ENCODE measurements at regions not wholly inside any gene's neighbourhood (a gene's known extent, or its start where the extent isn't known, plus 50 kb on each side); places are given as distances from the start of the nearest gene placed in this dataset.
A peak's percentile ranks its signal among the peaks of the same experiment; 100 is the strongest.

DNA sequence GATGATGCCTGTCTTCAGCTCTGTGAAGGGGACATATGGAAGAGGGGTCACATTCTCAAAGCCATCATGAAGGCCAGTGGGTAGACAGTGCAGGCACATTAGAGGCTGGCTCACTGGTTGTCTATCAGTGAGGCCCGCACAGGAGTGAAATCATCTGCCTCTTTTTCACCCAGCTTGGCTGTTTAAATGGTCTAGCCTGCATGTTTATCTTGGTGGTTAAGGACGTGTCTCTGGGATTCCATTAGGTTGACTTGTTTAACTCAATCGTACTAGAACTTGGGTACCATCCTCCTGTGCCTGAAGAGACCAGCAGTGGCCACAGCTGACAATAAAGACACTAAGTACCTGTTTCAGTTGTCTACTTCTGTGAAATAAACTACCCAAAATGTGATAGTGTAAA, 219.3 kb downstream of the PLPP3 start:
- Histone ChIP-seq H3K9me3 (ENCODE audit: insufficient read depth, low read depth, low read length) (no peaks in the 10 kb centered on the region), H4K12ac (ENCODE audit: low read depth, low read length) (no peak overlapping the region), H4K8ac (ENCODE audit: low read depth, low read length) (no peak overlapping the region), H2BK120ac (ENCODE audit: insufficient read depth, low read length, poor library complexity) (no peak overlapping the region), H3K4me2 (ENCODE audit: low read length) (no peak overlapping the region), H3K4ac (ENCODE audit: low read depth, low read length) (no peak overlapping the region), H3K27ac (ENCODE audit: low read depth, low read length) (no peak overlapping the region), H3K79me1 (ENCODE audit: low read length) (peaks cover 6% of the 10 kb centered on the region), H3K14ac (ENCODE audit: low read length) (no peak overlapping the region), H2BK12ac (ENCODE audit: low read length) (peak overlapping the region; percentile 9), H3K79me2 (ENCODE audit: control insufficient read depth, insufficient read depth, low read length, poor library complexity) (no peaks in the 10 kb centered on the region), H3K23ac (ENCODE audit: low read length) (no peak overlapping the region), H3K9ac (ENCODE audit: low read length) (no peak overlapping the region), H3K27me3 (ENCODE audit: insufficient read depth, low read length) (no peaks in the 10 kb centered on the region), H2AFZ (ENCODE audit: insufficient read depth, low read length, poor library complexity) (no peak overlapping the region), H2BK5ac (ENCODE audit: low read depth, low read length, poor library complexity) (no peak overlapping the region), H3K4me3 (ENCODE audit: low read depth, low read length) (no peak overlapping the region), H2AK5ac (ENCODE audit: low read length) (no peak overlapping the region), H3K36me3 (ENCODE audit: control insufficient read depth in 1 of 2, insufficient read depth in 2 of 2, low read length in 2 of 2) (no peaks in the 10 kb centered on the region), H3K18ac (ENCODE audit: low read length) (no peak overlapping the region), H4K91ac (ENCODE audit: low read depth, low read length) (no peak overlapping the region), H3K4me1 (ENCODE audit: control insufficient read depth in 1 of 2, insufficient read depth in 2 of 2, low read length in 2 of 2) (peaks cover 5 to 17% of the 10 kb centered on the region in 2 experiments)
- no peak for DNase-seq
- WGBS (ENCODE audit: extremely low coverage, insufficient coverage, insufficient read length): no CpG with 5 or more reads among the region's 3 CpGs

DNA sequence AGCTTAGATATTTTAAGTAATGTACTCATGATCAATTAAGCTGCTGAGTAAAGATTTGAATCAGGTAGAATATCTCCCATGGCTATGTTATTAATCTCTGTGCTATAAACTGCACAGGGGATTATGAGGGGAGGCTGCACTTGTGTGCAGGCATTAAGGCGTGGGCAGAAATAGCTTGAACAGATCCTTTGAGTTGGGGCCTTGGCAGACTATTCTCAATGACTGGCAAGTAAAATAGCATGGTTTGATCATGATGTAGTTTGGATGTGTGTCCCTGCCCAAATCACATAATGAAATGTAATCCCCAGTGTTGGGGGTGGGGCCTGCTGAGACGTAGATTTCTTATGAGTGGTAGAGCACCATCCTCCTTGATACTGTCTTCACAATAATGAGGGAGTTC, 220.3 kb downstream of the PLPP3 start:
- no peak overlapping the region for H2AFZ ChIP-seq (ENCODE audit: insufficient read depth, low read length, poor library complexity)
- H3K79me1 ChIP-seq (ENCODE audit: low read length): peaks cover 6% of the 10 kb centered on the region
- no peak for DNase-seq
- no peak overlapping the region for H4K12ac ChIP-seq (ENCODE audit: low read depth, low read length)
- H2AK5ac ChIP-seq (ENCODE audit: low read length): no peak overlapping the region
- no peaks in the 10 kb centered on the region for H3K36me3 ChIP-seq (ENCODE audit: control insufficient read depth in 1 of 2, insufficient read depth in 2 of 2, low read length in 2 of 2)
- H3K4me2 ChIP-seq (ENCODE audit: low read length): no peak overlapping the region
- no peak overlapping the region for H2BK12ac ChIP-seq (ENCODE audit: low read length)
- H4K8ac ChIP-seq (ENCODE audit: low read depth, low read length): no peak overlapping the region
- H3K79me2 ChIP-seq (ENCODE audit: control insufficient read depth, insufficient read depth, low read length, poor library complexity): no peaks in the 10 kb centered on the region
- H2BK5ac ChIP-seq (ENCODE audit: low read depth, low read length, poor library complexity): no peak overlapping the region
- no peak overlapping the region for H3K4me3 ChIP-seq (ENCODE audit: low read depth, low read length)
- no peak overlapping the region for H4K91ac ChIP-seq (ENCODE audit: low read depth, low read length)
- H2BK120ac ChIP-seq (ENCODE audit: insufficient read depth, low read length, poor library complexity): no peak overlapping the region
- H3K9me3 ChIP-seq (ENCODE audit: insufficient read depth, low read depth, low read length): no peaks in the 10 kb centered on the region
- no peak overlapping the region for H3K18ac ChIP-seq (ENCODE audit: low read length)
- H3K4me1 ChIP-seq (ENCODE audit: control insufficient read depth in 1 of 2, insufficient read depth in 2 of 2, low read length in 2 of 2): peaks cover 5 to 17% of the 10 kb centered on the region in 2 experiments
- no peaks in the 10 kb centered on the region for H3K27me3 ChIP-seq (ENCODE audit: insufficient read depth, low read length)
- no peak overlapping the region for H3K9ac ChIP-seq (ENCODE audit: low read length)
- no peak overlapping the region for H3K14ac ChIP-seq (ENCODE audit: low read length)
- no peak overlapping the region for H3K27ac ChIP-seq (ENCODE audit: low read depth, low read length)
- no peak overlapping the region for H3K23ac ChIP-seq (ENCODE audit: low read length)
- no CpG with 5 or more reads among the region's 2 CpGs for WGBS (ENCODE audit: extremely low coverage, insufficient coverage, insufficient read length)
- no peak overlapping the region for H3K4ac ChIP-seq (ENCODE audit: low read depth, low read length)

DNA sequence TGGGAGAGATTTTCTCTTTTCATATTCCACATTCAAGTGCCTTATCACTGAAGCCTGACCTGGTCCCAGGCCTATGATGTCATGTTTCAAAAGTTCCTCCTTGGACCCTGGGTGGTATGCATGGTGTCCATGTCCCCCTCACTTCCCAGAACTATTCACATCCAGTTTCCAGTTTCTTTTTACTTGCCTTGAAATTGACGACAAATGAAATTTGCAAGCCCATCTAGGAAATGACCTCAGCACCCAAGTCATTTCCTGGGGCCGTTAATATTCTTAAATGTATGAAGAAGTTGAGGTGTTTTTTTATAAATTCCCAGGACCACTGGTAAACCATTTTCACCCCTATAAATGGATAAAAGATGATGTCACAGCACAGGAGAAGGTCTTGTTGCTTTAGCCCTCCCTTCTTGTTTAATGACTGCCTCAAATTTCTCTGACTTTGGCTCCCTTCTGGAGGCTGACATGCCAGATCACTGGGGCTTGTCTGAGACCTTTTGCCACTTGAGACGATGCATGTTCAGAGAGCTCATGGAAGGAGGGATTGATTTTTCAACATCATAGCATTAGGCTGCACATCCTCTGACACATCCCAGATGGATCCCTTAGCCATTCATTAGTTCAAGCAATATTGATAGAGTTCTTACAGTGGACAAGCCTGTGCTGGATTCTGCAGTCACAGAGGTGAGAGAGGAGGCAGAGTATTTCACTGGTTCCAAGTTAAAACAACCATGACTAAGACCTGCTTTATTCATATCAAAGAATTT, 221.3 kb downstream of the PLPP3 start:
- H3K9me3 ChIP-seq (ENCODE audit: insufficient read depth, low read depth, low read length): no peaks in the 10 kb centered on the region
- no peak overlapping the region for H2BK12ac ChIP-seq (ENCODE audit: low read length)
- peaks cover 6% of the 10 kb centered on the region for H3K79me1 ChIP-seq (ENCODE audit: low read length)
- H3K4ac ChIP-seq (ENCODE audit: low read depth, low read length): no peak overlapping the region
- no peak overlapping the region for H3K4me3 ChIP-seq (ENCODE audit: low read depth, low read length)
- H3K9ac ChIP-seq (ENCODE audit: low read length): no peak overlapping the region
- no peak overlapping the region for H3K18ac ChIP-seq (ENCODE audit: low read length)
- DNase-seq: no peak
- H3K27ac ChIP-seq (ENCODE audit: low read depth, low read length): no peak overlapping the region
- no peaks in the 10 kb centered on the region for H3K27me3 ChIP-seq (ENCODE audit: insufficient read depth, low read length)
- H2AFZ ChIP-seq (ENCODE audit: insufficient read depth, low read length, poor library complexity): no peak overlapping the region
- no peak overlapping the region for H4K12ac ChIP-seq (ENCODE audit: low read depth, low read length)
- no peak overlapping the region for H2AK5ac ChIP-seq (ENCODE audit: low read length)
- H4K8ac ChIP-seq (ENCODE audit: low read depth, low read length): no peak overlapping the region
- no peak overlapping the region for H3K4me2 ChIP-seq (ENCODE audit: low read length)
- no peaks in the 10 kb centered on the region for H3K36me3 ChIP-seq (ENCODE audit: control insufficient read depth in 1 of 2, insufficient read depth in 2 of 2, low read length in 2 of 2)
- no peak overlapping the region for H2BK120ac ChIP-seq (ENCODE audit: insufficient read depth, low read length, poor library complexity)
- no peak overlapping the region for H3K23ac ChIP-seq (ENCODE audit: low read length)
- H2BK5ac ChIP-seq (ENCODE audit: low read depth, low read length, poor library complexity): peak overlapping the region; percentile 15
- peaks cover 5 to 13% of the 10 kb centered on the region in 2 experiments for H3K4me1 ChIP-seq (ENCODE audit: control insufficient read depth in 1 of 2, insufficient read depth in 2 of 2, low read length in 2 of 2)
- WGBS (ENCODE audit: extremely low coverage, insufficient coverage, insufficient read length): no CpG with 5 or more reads among the region's 3 CpGs
- H3K79me2 ChIP-seq (ENCODE audit: control insufficient read depth, insufficient read depth, low read length, poor library complexity): no peaks in the 10 kb centered on the region
- H3K14ac ChIP-seq (ENCODE audit: low read length): no peak overlapping the region
- no peak overlapping the region for H4K91ac ChIP-seq (ENCODE audit: low read depth, low read length)

DNA sequence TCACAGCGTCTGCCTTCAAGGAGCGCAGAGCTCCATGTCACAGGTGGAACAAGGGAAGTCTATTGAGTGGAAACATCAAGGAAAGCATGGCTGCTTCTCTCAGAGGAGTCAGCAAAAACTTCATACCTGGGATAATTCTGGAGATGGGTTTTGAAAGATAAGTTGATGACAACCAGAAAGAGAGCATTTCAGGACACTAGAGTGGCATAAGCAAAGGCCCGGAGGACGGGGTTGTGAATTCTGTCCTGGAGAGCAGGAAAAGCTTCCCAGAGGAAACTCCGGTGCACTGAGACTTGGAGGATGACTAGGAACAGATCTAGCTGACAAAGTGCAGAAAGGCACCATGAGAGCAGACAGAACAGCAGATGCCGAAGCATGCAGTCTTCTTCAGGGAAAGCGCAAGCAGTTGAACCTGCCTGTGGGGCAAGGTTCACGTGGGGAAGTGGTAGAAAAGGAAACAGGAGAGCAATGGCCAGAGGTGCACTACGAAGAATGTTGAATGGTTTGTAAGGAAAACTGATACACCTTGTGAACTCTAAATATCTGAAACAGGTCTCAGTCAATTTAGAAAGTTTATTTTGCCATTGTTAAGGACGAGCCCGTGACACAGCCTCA, 222.9 kb downstream of the PLPP3 start:
- Histone ChIP-seq H3K27ac (ENCODE audit: low read depth, low read length) (peak overlapping the region; percentile 64), H3K36me3 (ENCODE audit: control insufficient read depth in 1 of 2, insufficient read depth in 2 of 2, low read length in 2 of 2) (no peaks in the 10 kb centered on the region), H3K79me1 (ENCODE audit: low read length) (peaks cover 6% of the 10 kb centered on the region), H4K91ac (ENCODE audit: low read depth, low read length) (no peak overlapping the region), H3K4me2 (ENCODE audit: low read length) (no peak overlapping the region), H3K14ac (ENCODE audit: low read length) (no peak overlapping the region), H3K23ac (ENCODE audit: low read length) (no peak overlapping the region), H4K12ac (ENCODE audit: low read depth, low read length) (no peak overlapping the region), H3K4ac (ENCODE audit: low read depth, low read length) (no peak overlapping the region), H3K27me3 (ENCODE audit: insufficient read depth, low read length) (no peaks in the 10 kb centered on the region), H2BK120ac (ENCODE audit: insufficient read depth, low read length, poor library complexity) (no peak overlapping the region), H3K79me2 (ENCODE audit: control insufficient read depth, insufficient read depth, low read length, poor library complexity) (no peaks in the 10 kb centered on the region), H2BK12ac (ENCODE audit: low read length) (peak overlapping the region; percentile 42), H3K9ac (ENCODE audit: low read length) (no peak overlapping the region), H2AK5ac (ENCODE audit: low read length) (no peak overlapping the region), H2AFZ (ENCODE audit: insufficient read depth, low read length, poor library complexity) (no peak overlapping the region), H3K18ac (ENCODE audit: low read length) (no peak overlapping the region), H2BK5ac (ENCODE audit: low read depth, low read length, poor library complexity) (no peak overlapping the region), H4K8ac (ENCODE audit: low read depth, low read length) (no peak overlapping the region), H3K4me1 (ENCODE audit: control insufficient read depth in 1 of 2, insufficient read depth in 2 of 2, low read length in 2 of 2) (peaks cover 5 to 13% of the 10 kb centered on the region in 2 experiments), H3K9me3 (ENCODE audit: insufficient read depth, low read depth, low read length) (no peaks in the 10 kb centered on the region), H3K4me3 (ENCODE audit: low read depth, low read length) (no peak overlapping the region)
- DNase-seq: peak; percentile 65 to 83
- WGBS (ENCODE audit: extremely low coverage, insufficient coverage, insufficient read length): no CpG with 5 or more reads among the region's 11 CpGs

Data from trophoblast cell (in vitro differentiated cells and primary cell).